ENCODE measurements at regions not wholly inside any gene's neighbourhood (a gene's known extent, or its start where the extent isn't known, plus 50 kb on each side); places are given as distances from the start of the nearest gene placed in this dataset.

GRCh38 chr1:195965036-195965435 lies 643.2 kb downstream of the KCNT2 start:
- TF ChIP-seq JUN (IDR thresholded peaks at IDR 0.05; ENCODE audit: borderline replicate concordance, insufficient read depth, insufficient read length, low read depth): no peak
- TF ChIP-seq MYC (IDR thresholded peaks at IDR 0.05; ENCODE audit: low read depth, low read length): no peak
- TF ChIP-seq POLR2AphosphoS5 (IDR thresholded peaks at IDR 0.05; ENCODE audit: insufficient read depth, low read depth, low read length): no peak
- TF ChIP-seq EZH2 (IDR thresholded peaks at IDR 0.05; ENCODE audit: borderline replicate concordance, low read depth, low read length, severe bottlenecking): no peak
- TF ChIP-seq GATA2 (IDR thresholded peaks at IDR 0.05; ENCODE audit: insufficient read depth, insufficient read length, low read depth, low read length): no peak
- Histone ChIP-seq H3K27ac (ENCODE audit: insufficient read depth, low read depth, low read length) (no peak overlapping the region), H3K9me3 (replicated peaks; ENCODE audit: control insufficient read depth, insufficient read depth, low read length) (no peaks in the 10 kb centered on the region), H3K79me2 (ENCODE audit: control insufficient read depth, insufficient read depth, low read length) (no peaks in the 10 kb centered on the region), H3K36me3 (ENCODE audit: control insufficient read depth in 2 of 2, extremely low read depth in 1 of 2, insufficient read depth in 2 of 2, low read length in 2 of 2) (no peaks in the 10 kb centered on the region), H3K27me3 (ENCODE audit: control insufficient read depth in 2 of 2, insufficient read depth in 2 of 2, low read length in 2 of 2) (no peaks in the 10 kb centered on the region), H3K9ac (replicated peaks; ENCODE audit: extremely low read depth, insufficient read depth, low read length) (no peak overlapping the region), H2AFZ (ENCODE audit: low read depth, low read length) (no peak overlapping the region), H3K4me3 (replicated peaks in 1 of 3; ENCODE audit: insufficient read depth in 1 of 3, low read depth in 1 of 3, low read length in 3 of 3) (no peak overlapping the region), H3K4me1 (ENCODE audit: control insufficient read depth, extremely low read depth, insufficient read depth, low read length) (no peaks in the 10 kb centered on the region), H3K9me1 (replicated peaks; ENCODE audit: control insufficient read depth, extremely low read depth, insufficient read depth, low read length) (no peaks in the 10 kb centered on the region), H4K20me1 (replicated peaks; ENCODE audit: control insufficient read depth, extremely low read depth, insufficient read depth, low read length) (no peaks in the 10 kb centered on the region), H3K4me2 (ENCODE audit: insufficient read depth, low read length) (no peak overlapping the region)
- CTCF ChIA-PET: no interaction called here
- intact Hi-C loops (cut with micrococcal nuclease) (no loop called here), dilution Hi-C loops (cut with MboI; ENCODE audit: extremely low pct_ligation_motif_present, low sequenced_read_pairs) (no loop called here)
- FAIRE-seq (no peak), DNase-seq (ENCODE audit: low read depth, low spot score) (no peak)
- POLR2A ChIA-PET: no interaction called here
- BruUV-seq (replicated peaks): no TSS peak

GRCh38 chr1:195964516-195964915 lies 643.7 kb downstream of the KCNT2 start:
- FAIRE-seq: no peak
- CTCF ChIA-PET: no interaction called here
- H3K4me3 ChIP-seq (replicated peaks in 1 of 3; ENCODE audit: insufficient read depth in 1 of 3, low read depth in 1 of 3, low read length in 3 of 3): no peak overlapping the region

More at GRCh38 chr1:195964516-195964915, 643.7 kb downstream of the KCNT2 start:
- dilution Hi-C loops (cut with MboI; ENCODE audit: extremely low pct_ligation_motif_present, low sequenced_read_pairs) (no loop called here), intact Hi-C loops (cut with micrococcal nuclease) (no loop called here)
- Histone ChIP-seq H3K9ac (replicated peaks; ENCODE audit: extremely low read depth, insufficient read depth, low read length) (no peak overlapping the region), H3K9me3 (replicated peaks; ENCODE audit: control insufficient read depth, insufficient read depth, low read length) (no peaks in the 10 kb centered on the region), H3K4me1 (ENCODE audit: control insufficient read depth, extremely low read depth, insufficient read depth, low read length) (no peaks in the 10 kb centered on the region), H3K79me2 (ENCODE audit: control insufficient read depth, insufficient read depth, low read length) (no peaks in the 10 kb centered on the region), H4K20me1 (replicated peaks; ENCODE audit: control insufficient read depth, extremely low read depth, insufficient read depth, low read length) (no peaks in the 10 kb centered on the region), H3K4me2 (ENCODE audit: insufficient read depth, low read length) (no peak overlapping the region), H2AFZ (ENCODE audit: low read depth, low read length) (no peak overlapping the region), H3K9me1 (replicated peaks; ENCODE audit: control insufficient read depth, extremely low read depth, insufficient read depth, low read length) (no peaks in the 10 kb centered on the region), H3K27ac (ENCODE audit: insufficient read depth, low read depth, low read length) (no peak overlapping the region), H3K36me3 (ENCODE audit: control insufficient read depth in 2 of 2, extremely low read depth in 1 of 2, insufficient read depth in 2 of 2, low read length in 2 of 2) (no peaks in the 10 kb centered on the region), H3K27me3 (ENCODE audit: control insufficient read depth in 2 of 2, insufficient read depth in 2 of 2, low read length in 2 of 2) (no peaks in the 10 kb centered on the region)
- no peak for DNase-seq (ENCODE audit: low read depth, low spot score)
- POLR2A ChIA-PET: no interaction called here
- no TSS peak for BruUV-seq (replicated peaks)
- no peak for TF ChIP-seq JUN (IDR thresholded peaks at IDR 0.05; ENCODE audit: borderline replicate concordance, insufficient read depth, insufficient read length, low read depth)
- no peak for TF ChIP-seq GATA2 (IDR thresholded peaks at IDR 0.05; ENCODE audit: insufficient read depth, insufficient read length, low read depth, low read length)
- TF ChIP-seq EZH2 (IDR thresholded peaks at IDR 0.05; ENCODE audit: borderline replicate concordance, low read depth, low read length, severe bottlenecking): no peak
- no peak for TF ChIP-seq MAX (IDR thresholded peaks at IDR 0.05; ENCODE audit: insufficient read depth, insufficient read length)
- TF ChIP-seq FOS (IDR thresholded peaks at IDR 0.05; ENCODE audit: borderline replicate concordance, insufficient read depth, low read length): no peak
- TF ChIP-seq, protein P1, sequence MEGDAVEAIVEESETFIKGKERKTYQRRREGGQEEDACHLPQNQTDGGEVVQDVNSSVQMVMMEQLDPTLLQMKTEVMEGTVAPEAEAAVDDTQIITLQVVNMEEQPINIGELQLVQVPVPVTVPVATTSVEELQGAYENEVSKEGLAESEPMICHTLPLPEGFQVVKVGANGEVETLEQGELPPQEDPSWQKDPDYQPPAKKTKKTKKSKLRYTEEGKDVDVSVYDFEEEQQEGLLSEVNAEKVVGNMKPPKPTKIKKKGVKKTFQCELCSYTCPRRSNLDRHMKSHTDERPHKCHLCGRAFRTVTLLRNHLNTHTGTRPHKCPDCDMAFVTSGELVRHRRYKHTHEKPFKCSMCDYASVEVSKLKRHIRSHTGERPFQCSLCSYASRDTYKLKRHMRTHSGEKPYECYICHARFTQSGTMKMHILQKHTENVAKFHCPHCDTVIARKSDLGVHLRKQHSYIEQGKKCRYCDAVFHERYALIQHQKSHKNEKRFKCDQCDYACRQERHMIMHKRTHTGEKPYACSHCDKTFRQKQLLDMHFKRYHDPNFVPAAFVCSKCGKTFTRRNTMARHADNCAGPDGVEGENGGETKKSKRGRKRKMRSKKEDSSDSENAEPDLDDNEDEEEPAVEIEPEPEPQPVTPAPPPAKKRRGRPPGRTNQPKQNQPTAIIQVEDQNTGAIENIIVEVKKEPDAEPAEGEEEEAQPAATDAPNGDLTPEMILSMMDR (IDR thresholded peaks at IDR 0.05; ENCODE audit: extremely low read depth in 1 of 2, insufficient read depth in 1 of 2, low read depth in 1 of 2, low read length in 2 of 2): no peak
- TF ChIP-seq MYC (IDR thresholded peaks at IDR 0.05; ENCODE audit: low read depth, low read length): no peak
- TF ChIP-seq POLR2A (IDR thresholded peaks at IDR 0.05; ENCODE audit: low read depth, low read length): no peak
- no peak for TF ChIP-seq POLR2AphosphoS5 (IDR thresholded peaks at IDR 0.05; ENCODE audit: insufficient read depth, low read depth, low read length)
